NCI-H146 (cell line): ENCODE measurements at regions not wholly inside any gene's neighbourhood (a gene's known extent, or its start where the extent isn't known, plus 50 kb on each side); places are given as distances from the start of the nearest gene placed in this dataset.
"Not testable (repeated sequence)": the region's sequence is repeated elsewhere in the genome, so short reads cannot be mapped to it uniquely, and the experiment has no call there.

ENCODE experiments used
- DNase-seq: peaks from one replicate; lab custom pipeline; 2025; lab: John Stamatoyannopoulos, UW

DNA sequence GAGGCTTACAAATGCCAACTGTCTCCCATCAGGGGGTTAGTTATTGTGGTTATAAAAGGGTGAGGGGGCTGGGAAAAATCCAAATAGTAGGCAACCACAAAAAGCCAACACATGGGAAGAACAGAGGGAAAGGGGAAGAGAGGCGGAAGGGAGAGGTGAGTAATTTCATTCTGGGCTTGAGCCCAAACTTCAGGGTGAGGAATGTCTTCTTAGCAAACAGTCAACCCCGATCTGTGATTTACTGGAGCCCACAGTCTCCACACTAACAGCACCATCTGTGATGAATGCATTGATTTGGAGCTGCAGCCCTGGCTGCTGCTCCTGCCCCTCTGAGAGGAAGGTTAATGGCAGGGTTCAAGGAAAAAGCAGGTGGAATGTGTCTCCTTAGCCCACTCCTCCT is 162.2 kb upstream of the GPR101 start:
- DNase-seq = no peak

DNA sequence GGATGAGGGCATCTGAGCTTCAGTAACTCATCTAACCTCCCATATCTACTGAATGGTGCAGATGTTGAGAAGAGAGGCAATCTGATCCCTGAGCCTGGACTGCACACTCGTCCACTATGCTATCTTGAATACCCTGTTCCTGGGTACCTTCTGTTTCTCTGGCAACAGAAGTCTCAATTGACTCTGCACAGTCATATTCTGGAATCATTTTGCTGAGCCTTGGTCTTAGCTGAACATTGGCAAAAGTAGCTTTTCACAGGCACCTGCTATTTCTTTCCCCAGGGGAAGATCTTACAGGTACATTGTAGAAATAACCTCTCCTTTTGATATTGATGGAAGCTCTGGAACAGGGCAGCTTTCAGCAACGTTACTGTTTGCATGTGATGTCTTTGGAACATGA is 161.5 kb upstream of the GPR101 start:
- DNase-seq = no peak

DNA sequence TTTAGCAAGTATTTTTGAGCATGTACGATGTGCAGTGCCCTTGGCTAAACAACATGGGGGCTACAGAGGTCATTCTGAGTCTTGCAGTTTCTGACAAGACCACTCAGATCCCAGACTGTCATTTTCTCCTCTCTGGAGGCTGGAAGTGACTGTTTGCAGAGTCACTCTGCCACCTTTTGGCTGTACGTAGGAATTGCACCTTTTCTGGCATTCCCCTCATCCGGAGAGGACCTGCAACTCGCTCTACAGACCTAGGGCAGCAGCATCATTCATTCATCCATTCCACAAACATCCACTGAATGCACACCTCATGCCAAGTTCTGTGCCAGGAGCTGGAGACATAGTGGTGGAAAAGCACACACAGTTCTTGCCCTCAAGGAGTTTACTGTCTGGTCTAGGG is 160.4 kb upstream of the GPR101 start:
- DNase-seq = peak; percentile 49

DNA sequence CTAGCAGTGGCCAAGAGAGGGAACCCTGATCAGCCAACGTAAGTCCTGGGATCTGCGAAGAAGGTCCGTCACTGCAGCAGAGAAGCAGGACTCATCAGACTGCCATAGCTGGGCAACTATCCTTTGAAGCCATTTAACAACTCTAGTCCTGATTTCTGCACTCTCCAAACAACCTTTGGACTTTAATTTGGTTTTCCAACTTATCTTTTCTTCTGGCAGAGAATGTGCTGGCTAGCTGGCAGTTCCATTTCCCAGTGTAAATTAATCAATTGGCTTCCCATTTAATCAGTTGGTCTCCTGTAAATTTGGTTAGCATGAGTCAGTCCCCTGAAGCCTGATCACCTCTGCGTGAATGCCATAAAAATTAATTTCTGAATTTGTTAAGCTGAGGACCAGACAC is 153.7 kb upstream of the GPR101 start:
- no peak for DNase-seq

DNA sequence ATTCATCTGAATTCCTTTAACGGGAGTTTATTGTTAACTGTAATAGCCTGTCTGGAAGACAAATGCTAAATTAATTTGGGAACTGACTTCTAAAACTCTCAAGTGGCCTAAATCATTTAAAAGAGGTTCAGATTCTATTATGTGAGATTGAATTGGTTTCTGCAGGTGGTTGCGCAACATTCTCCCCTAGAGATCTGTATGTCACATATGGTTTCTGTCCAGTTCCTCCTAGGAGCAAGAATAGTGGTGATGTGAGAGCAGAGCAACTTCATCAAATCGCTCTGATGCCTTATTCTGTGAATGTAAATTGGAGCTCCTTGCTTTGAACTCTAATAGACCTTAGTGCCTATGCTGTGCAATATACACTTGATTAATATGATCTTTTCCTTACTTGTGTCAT is 144.6 kb upstream of the GPR101 start:
- DNase-seq = no peak

DNA sequence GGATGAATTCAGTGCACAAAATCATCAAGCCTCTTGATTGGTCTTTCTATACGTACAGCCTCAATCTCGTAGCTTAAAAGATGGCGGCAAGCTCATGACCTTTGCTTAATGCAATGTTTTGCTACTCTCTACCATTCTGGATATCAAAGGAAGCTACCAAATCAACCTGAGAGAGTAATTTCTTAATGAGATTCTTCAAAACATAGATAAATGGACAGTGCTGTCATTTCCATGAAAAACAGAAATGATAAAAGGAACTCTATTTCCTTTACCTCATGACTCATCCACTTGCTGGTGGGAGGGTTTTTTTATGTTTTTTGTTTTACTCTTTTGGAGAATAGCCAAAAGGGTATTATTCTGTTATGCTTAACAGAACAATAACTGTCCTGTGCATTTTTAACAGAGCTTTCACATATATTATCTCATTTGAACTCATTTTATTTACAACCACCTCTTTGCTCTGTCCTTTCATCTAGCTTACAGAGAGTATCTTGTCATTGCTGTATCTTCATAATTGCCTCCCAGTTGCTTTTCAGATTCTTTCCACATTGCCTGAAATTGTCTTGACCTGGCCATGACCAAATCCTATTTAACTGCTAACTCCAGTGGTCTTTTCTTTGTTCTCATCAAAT is 138.6 kb upstream of the GPR101 start:
- DNase-seq = no peak

DNA sequence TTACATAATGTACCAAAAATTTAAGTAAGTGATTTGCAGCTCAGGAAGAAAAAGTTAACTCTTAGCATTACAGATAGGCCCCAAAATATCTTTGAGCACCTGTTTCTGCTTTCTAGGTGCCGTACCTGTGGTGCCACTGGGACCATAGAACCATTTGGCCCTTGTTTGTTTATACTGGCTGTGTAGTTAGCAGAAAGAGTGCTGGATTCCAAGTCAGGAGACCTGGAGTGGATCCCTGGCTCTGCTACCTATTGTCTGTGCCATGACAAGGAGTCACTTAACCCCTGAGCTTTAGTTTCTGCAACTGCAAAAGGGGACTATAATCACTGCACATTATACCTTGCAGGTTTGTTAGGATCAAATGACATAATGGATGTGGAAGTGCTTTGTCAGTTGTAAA is 137.8 kb upstream of the GPR101 start:
- no peak for DNase-seq

DNA sequence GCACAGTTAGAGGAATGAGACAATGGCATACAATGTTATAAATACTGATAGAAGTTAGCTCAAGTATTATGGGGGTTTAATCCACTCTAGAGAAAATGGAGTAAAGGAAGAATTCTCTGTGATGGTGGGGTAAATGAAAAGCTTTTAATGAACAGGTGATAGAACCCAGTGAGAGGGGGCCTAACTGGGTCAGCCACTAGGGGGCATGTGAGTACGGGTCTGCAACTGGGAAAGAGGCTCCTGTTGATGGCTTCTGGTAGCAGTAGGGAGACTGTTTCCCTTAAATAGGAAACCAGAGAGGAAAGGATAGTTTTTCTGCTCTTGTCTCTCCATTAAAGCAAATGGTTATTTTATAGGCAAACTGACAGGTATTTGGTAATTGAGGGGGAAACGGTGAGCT is 132.8 kb upstream of the GPR101 start:
- peak; percentile 42 for DNase-seq

DNA sequence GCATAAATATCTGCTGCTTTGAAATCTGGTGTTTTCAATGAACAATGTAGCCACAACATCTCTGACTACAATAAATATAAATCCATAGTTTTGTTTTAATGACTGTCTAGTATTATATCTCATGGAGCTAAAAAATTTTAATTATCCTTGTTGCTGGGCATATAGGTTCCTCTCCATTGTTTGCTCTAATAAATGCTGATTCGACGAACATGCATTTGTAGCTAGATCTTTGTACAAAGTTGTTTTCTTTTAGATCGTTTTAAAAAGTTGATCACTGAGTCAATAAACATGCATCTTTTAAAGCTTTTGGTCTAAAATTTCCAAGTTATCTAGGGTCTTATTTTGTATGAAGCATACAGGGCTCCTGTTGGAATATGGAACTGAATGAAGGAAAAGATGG is 130.5 kb upstream of the GPR101 start:
- DNase-seq = no peak

DNA sequence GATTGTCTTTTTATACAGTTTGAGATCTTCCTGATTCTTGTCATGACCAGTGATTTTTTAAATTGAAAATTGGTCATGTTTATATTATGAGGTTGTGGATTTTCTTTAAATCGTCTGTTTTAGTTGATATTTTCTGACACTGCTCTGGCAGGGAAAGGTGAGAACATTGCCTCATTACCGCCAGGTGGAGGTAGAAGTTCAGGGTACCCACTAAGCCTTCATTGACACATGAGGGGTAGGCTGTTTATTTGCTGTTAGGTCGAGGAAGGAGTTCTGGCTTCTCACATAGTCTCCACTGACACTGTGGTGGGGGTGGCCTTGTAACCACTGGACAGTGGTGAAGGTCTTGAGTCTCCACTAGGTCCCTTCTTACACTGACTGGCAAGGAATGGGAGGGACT is 117.6 kb upstream of the GPR101 start:
- peak; percentile 19 for DNase-seq

DNA sequence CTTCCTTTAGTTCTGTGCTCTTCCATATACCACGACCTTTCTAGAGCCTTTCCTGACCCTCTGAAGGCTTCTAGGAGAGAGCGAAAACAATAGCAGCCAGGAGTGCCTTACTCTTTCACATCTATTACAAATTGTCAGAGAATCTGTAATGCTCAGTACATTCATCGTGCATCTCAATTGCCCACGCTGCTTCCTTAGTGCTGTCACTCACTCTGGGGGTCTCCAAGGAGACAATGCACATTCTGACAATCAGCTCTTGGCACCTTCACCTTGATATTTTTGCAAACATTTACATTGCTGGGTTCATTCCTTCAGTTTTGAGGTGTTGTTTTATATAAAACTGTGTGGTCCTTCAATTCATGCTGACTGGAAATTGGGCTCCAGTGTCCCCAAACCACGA is 110.1 kb upstream of the GPR101 start:
- no peak for DNase-seq

DNA sequence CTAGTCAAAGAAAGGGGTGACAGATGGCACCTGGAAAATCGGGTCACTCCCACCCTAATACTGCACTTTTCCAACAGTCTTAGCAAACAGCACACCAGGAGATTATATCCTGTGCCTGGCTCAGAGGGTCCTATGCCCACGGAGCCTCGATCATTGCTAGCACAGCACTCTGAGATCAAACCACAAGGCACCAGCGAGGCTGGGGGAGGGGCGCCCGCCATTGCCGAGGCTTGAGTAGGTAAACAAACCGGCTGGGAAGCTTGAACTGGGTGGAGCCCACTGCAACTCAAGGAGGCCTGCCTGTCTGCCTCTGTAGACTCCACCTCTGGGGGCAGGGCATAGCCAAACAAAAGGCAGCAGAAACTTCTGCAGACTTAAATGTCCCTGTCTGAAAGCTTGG is 88.9 kb upstream of the GPR101 start:
- DNase-seq = not testable (repeated sequence)

DNA sequence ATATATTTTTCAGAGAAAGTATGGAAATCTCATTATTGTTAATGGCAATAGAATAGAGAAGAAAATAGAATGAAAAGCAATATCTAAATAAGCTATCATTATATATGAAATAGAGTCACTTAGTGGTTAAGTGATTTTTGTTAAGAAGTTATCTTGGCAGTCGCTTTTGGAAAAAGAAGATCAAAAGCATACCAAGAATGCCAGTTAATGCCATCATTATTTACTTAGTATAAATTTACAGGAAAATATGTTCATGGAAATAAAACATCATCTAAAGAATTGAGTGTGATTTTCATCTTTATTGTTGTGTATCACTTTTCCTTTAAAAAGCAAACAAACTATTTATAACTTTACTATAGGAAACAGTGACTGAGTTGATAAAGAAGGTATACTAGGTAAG is 85.3 kb upstream of the GPR101 start:
- no peak for DNase-seq

DNA sequence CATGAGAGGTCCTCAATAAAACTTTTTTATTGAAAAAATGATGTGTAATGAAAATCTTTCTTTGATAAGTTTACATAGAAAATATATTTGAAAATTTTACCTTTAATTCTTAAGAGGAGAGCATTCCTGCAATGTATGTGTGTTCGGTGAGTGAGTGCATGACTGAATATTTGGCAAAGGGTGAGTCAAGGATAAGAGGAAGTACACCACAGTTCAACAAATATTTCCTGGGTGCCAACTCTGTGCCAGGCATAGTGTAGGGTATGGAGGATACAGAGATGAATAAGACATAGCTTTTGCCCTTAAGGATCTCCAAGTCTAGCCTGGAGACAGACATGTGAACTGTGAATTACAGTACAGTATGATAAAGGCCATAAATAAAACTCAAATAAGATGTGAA is 84.7 kb upstream of the GPR101 start:
- DNase-seq = no peak

DNA sequence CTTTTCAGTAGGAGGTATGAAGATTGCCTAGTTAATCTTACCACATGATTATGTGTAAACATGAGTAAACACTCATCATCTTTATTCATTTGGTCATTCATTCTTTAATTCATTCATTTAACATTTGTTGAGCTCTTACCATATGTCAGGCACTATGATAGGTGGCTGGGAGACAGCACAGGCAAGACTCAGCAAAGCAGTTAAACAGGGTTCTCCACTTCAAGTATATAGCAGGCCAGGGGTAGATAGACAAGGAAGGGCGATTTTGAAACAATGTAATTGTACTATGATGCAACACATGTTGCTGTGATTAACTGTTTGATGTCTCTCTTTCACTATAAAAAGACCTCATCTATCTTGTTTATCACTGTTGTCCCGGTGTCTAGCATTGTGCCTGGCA is 84.3 kb upstream of the GPR101 start:
- no peak for DNase-seq

DNA sequence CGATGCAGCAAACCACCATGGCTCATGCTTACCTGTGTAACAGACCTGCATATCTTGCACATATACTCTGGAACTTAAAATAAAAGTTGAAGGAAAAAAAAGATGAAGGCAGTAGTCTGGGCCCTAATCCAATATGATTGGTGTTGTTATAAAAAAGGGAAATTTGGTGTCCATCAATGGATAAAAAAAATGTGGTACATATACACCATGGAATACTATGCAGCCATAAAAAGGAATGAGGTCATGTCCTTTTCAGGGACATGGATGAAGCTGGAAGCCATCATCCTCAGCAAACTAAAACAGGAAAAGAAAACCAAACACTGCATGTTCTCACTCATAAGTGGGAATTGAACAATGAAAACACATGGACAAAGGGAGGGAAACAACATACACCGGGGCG is 74.1 kb upstream of the GPR101 start:
- DNase-seq = not testable (repeated sequence)

DNA sequence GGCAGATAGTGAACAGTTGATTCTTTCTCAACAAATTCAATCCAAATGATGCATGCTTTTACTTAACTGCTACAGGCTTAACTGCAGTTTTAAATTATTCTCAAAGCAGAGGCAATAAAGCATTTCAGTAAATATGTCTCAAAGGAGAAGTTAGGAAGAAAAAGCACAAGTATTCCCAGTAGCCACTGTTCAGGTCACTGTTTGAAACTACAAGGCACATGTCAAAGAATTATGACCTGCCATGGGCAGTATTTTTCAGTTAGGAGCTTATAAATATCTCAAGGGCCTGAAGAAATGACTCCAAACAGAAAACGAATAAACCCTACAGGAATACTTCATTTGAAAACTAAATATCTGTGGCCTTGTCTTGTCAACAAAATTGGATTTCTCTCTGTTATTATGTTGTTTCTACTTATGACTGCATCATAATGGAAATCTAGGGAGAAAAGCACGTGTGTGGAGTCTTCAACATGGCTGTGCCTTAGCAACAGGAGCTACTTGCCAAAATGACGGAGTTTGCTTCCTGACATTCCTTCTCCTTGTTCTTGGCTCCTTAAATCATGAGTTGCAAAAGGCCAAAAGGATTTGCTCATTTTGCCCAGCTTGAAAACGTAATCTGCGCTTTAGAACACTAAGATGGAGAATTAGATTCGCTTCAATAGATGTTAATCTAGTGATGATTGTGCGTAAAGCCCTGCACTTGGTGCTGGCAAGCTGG is 67.6 kb upstream of the GPR101 start:
- no peak for DNase-seq
